HG03460 (cell line): ENCODE measurements at regions not wholly inside any gene's neighbourhood (a gene's known extent, or its start where the extent isn't known, plus 50 kb on each side); places are given as distances from the start of the nearest gene placed in this dataset.

Source experiments
- ATAC-seq: cut with Tn5 transposase; IDR thresholded peaks from one replicate; pipeline ENCODE4 v1.9.1; 2021; ENCODE audit not compliant: unreplicated experiment

- ATAC-seq, result no peak
These were observed 195.0 kb upstream of the CEP162 start for GRCh38 chr6:84422380-84422968.

- ATAC-seq, result no peak
These were observed 193.6 kb upstream of the CEP162 start for GRCh38 chr6:84421031-84421430.

GRCh38 chr6:84417260-84417659, 189.8 kb upstream of the CEP162 start:
- no peak for ATAC-seq

- no peak for ATAC-seq
These were observed 188.7 kb upstream of the CEP162 start for GRCh38 chr6:84416043-84416657.

- no peak for ATAC-seq
These were observed 188.1 kb upstream of the CEP162 start for GRCh38 chr6:84415517-84415916.

GRCh38 chr6:84415068-84415467, 187.6 kb upstream of the CEP162 start:
- ATAC-seq, result no peak

- no peak for ATAC-seq
These were observed 187.1 kb upstream of the CEP162 start for GRCh38 chr6:84414531-84414930.

- ATAC-seq, result no peak
These were observed 183.7 kb upstream of the CEP162 start for GRCh38 chr6:84411060-84411629.

- no peak for ATAC-seq
These were observed 182.5 kb upstream of the CEP162 start for GRCh38 chr6:84409911-84410310.

- ATAC-seq, result no peak
These were observed 180.6 kb upstream of the CEP162 start for GRCh38 chr6:84408028-84408427.

GRCh38 chr6:84403545-84403944, 176.1 kb upstream of the CEP162 start:
- no peak for ATAC-seq

- no peak for ATAC-seq
These were observed 171.6 kb upstream of the CEP162 start for GRCh38 chr6:84399003-84399402.

- no peak for ATAC-seq
These were observed 164.8 kb upstream of the CEP162 start for GRCh38 chr6:84392261-84392660.

- no peak for ATAC-seq
These were observed 163.4 kb upstream of the CEP162 start for GRCh38 chr6:84390851-84391250.

GRCh38 chr6:84390334-84390733, 162.9 kb upstream of the CEP162 start:
- ATAC-seq, result no peak

GRCh38 chr6:84379142-84379541, 151.7 kb upstream of the CEP162 start:
- ATAC-seq, result no peak

- no peak for ATAC-seq
These were observed 144.8 kb upstream of the CEP162 start for GRCh38 chr6:84372290-84372689.

GRCh38 chr6:84371681-84372080, 144.2 kb upstream of the CEP162 start:
- ATAC-seq, result no peak

- no peak for ATAC-seq
These were observed 134.9 kb upstream of the CEP162 start for GRCh38 chr6:84362193-84362821.

GRCh38 chr6:84361372-84362192, 134.1 kb upstream of the CEP162 start:
- no peak for ATAC-seq

GRCh38 chr6:84360039-84360438, 132.6 kb upstream of the CEP162 start:
- ATAC-seq, result no peak
